ENCODE measurements at regions not wholly inside any gene's neighbourhood (a gene's known extent, or its start where the extent isn't known, plus 50 kb on each side); places are given as distances from the start of the nearest gene placed in this dataset.

DNA sequence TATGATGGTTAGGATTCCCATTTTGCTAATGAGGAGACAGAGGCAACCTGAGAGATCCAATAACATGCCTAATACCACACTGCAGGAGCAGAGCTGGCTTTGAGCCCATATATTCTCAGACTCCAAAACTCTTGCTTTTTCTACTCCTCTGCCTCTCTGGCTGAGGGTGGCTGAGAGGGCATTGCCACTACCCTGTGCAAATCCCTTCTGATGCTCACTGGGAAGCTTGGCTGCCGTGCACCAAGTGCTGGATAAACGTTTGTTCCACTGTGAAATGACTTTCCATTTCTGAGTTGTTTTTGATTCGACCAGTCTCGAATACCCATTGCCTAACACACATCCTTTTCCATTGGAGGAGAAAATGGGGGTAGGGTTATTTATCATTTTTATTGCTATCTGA, 123.1 kb upstream of the SORCS3 start:
- TF ChIP-seq POLR2A (IDR thresholded peaks at IDR 0.05; ENCODE audit: low read length) (no peak), GATA1 (IDR thresholded peaks at IDR 0.05; ENCODE audit: low read depth, low read length) (no peak)

Measured in erythroblast (primary cell).